ENCODE measurements at regions not wholly inside any gene's neighbourhood (a gene's known extent, or its start where the extent isn't known, plus 50 kb on each side); places are given as distances from the start of the nearest gene placed in this dataset.

DNA sequence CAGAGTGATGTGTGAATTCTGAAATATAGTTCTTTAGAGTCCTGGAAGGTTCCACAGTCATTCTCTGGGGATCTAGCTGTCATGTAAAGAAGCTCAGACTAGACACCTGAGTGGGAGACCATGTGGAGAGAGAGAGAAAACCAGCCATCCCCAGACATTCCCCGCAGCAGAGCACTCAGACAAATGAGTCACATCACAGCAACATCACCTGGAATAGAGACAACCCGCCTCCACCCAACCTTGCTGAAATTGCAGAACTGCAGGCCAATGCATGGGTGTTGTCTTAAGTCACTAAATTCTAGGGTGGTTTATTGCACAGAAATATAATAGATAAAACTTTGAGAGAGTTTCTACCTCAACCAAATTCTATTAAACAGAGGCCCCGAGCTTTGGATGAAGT, 392.0 kb upstream of the DYNLRB2 start:
- intact Hi-C loops (cut with DNase I) = no loop called here

DNA sequence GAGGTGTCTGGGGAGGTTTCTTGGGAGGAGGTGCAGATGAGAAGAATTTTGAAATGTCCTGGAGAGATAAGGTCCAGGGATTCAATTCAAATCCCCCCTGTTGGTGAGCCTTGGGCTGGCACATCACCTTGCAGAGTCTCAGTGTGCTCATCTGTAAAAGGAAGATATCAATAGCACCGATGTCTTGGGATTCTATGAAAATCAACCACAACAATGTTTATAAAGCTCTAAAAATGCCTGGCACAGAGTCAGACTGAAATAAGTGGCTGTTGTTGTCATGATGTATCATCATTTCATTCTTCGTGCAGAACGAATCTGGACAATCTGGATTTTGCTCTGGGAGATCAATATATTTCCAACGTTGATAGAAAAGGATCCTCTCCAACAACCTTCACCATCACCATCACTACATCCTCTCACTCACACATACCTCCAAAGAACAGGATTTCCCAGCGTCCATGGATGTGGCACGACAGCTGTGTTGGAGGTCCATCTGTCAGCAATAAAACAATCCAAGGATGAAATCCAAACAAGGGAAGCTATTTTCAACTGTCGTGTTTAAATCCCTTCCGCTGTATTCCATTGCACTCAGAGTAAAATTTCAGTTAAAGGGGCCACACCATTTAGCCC, 393.7 kb upstream of the DYNLRB2 start:
- DNase-seq (ENCODE audit: extremely low spot score) = no peak
- 34% methylated on average over 8 of the region's 8 CpGs for WGBS
- Histone ChIP-seq H3K36me3 (no peaks in the 10 kb centered on the region), H3K4me1 (peaks cover 0 to 6% (median 2%) of the 10 kb centered on the region in 4 donors), H3K27me3 (no peaks in the 10 kb centered on the region), H3K9me3 (peaks cover 0 to 7% (median 4%) of the 10 kb centered on the region in 4 donors), H3K27ac (replicated peaks in 1 of 4) (no peak overlapping the region), H3K4me3 (no peak overlapping the region)
- intact Hi-C loops (cut with DNase I) = no loop called here
- TF ChIP-seq EP300 (IDR thresholded peaks at IDR 0.05) (no peak), POLR2AphosphoS5 (IDR thresholded peaks at IDR 0.05) (no peak)
- TF ChIP-seq, protein P1, sequence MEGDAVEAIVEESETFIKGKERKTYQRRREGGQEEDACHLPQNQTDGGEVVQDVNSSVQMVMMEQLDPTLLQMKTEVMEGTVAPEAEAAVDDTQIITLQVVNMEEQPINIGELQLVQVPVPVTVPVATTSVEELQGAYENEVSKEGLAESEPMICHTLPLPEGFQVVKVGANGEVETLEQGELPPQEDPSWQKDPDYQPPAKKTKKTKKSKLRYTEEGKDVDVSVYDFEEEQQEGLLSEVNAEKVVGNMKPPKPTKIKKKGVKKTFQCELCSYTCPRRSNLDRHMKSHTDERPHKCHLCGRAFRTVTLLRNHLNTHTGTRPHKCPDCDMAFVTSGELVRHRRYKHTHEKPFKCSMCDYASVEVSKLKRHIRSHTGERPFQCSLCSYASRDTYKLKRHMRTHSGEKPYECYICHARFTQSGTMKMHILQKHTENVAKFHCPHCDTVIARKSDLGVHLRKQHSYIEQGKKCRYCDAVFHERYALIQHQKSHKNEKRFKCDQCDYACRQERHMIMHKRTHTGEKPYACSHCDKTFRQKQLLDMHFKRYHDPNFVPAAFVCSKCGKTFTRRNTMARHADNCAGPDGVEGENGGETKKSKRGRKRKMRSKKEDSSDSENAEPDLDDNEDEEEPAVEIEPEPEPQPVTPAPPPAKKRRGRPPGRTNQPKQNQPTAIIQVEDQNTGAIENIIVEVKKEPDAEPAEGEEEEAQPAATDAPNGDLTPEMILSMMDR (IDR thresholded peaks at IDR 0.05) = no peak

More for the DNA sequence above, 392.0 kb upstream of the DYNLRB2 start:
- peaks cover 0 to 6% (median 3%) of the 10 kb centered on the region in 4 donors for H3K4me1 ChIP-seq
- no peak overlapping the region for H3K27ac ChIP-seq (replicated peaks in 1 of 4)
- TF ChIP-seq POLR2A (IDR thresholded peaks at IDR 0.05; ENCODE audit: low read depth) = no peak
- TF ChIP-seq POLR2AphosphoS5 (IDR thresholded peaks at IDR 0.05) = no peak
- TF ChIP-seq EP300 (IDR thresholded peaks at IDR 0.05) = no peak
- TF ChIP-seq, protein P1 (IDR thresholded peaks at IDR 0.05) = no peak
- WGBS = 94% methylated on average over 3 of the region's 3 CpGs
- no peaks in the 10 kb centered on the region for H3K27me3 ChIP-seq
- no peak overlapping the region for H3K4me3 ChIP-seq
- no peak for DNase-seq (ENCODE audit: extremely low spot score)
- no peaks in the 10 kb centered on the region for H3K9me3 ChIP-seq
- no peaks in the 10 kb centered on the region for H3K36me3 ChIP-seq

GRCh38 chr16:80144191-80144590, 396.6 kb upstream of the DYNLRB2 start:
- no peak overlapping the region for H3K27ac ChIP-seq (replicated peaks in 1 of 4)
- intact Hi-C loops (cut with DNase I) = no loop called here
- no peak overlapping the region for H3K4me3 ChIP-seq
- no peaks in the 10 kb centered on the region for H3K4me1 ChIP-seq
- H3K36me3 ChIP-seq = no peaks in the 10 kb centered on the region
- H3K9me3 ChIP-seq = peaks cover 0 to 14% (median 9%) of the 10 kb centered on the region in 4 donors
- TF ChIP-seq EP300 (IDR thresholded peaks at IDR 0.05) (no peak), POLR2A (IDR thresholded peaks at IDR 0.05; ENCODE audit: low read depth) (no peak), POLR2AphosphoS5 (IDR thresholded peaks at IDR 0.05) (no peak)
- TF ChIP-seq, protein P1 (IDR thresholded peaks at IDR 0.05) = no peak
- no peaks in the 10 kb centered on the region for H3K27me3 ChIP-seq
- no peak for DNase-seq (ENCODE audit: extremely low spot score)

- TF ChIP-seq, protein P1 (IDR thresholded peaks at IDR 0.05) = no peak
- TF ChIP-seq POLR2A (IDR thresholded peaks at IDR 0.05; ENCODE audit: low read depth) (no peak), EP300 (IDR thresholded peaks at IDR 0.05) (no peak), POLR2AphosphoS5 (IDR thresholded peaks at IDR 0.05) (no peak)
- H3K27me3 ChIP-seq = no peaks in the 10 kb centered on the region
Observed at GRCh38 chr16:80142940-80143339, 397.9 kb upstream of the DYNLRB2 start.

GRCh38 chr16:80142281-80142680, 398.5 kb upstream of the DYNLRB2 start:
- Histone ChIP-seq H3K4me1 (no peaks in the 10 kb centered on the region), H3K4me3 (no peak overlapping the region), H3K27ac (replicated peaks in 1 of 4) (no peak overlapping the region), H3K36me3 (no peaks in the 10 kb centered on the region), H3K9me3 (peaks cover 0 to 14% (median 9%) of the 10 kb centered on the region in 4 donors), H3K27me3 (no peaks in the 10 kb centered on the region)
- DNase-seq (ENCODE audit: extremely low spot score) = no peak
- WGBS = 69% methylated on average over 6 of the region's 6 CpGs
- TF ChIP-seq EP300 (IDR thresholded peaks at IDR 0.05) = no peak
- TF ChIP-seq, protein P1 (IDR thresholded peaks at IDR 0.05) = no peak
- no peak for TF ChIP-seq POLR2A (IDR thresholded peaks at IDR 0.05; ENCODE audit: low read depth)
- no peak for TF ChIP-seq POLR2AphosphoS5 (IDR thresholded peaks at IDR 0.05)
- intact Hi-C loops (cut with DNase I) = no loop called here

More at GRCh38 chr16:80142940-80143339, 397.9 kb upstream of the DYNLRB2 start:
- intact Hi-C loops (cut with DNase I) = no loop called here
- Histone ChIP-seq H3K4me3 (no peak overlapping the region), H3K27ac (replicated peaks in 1 of 4) (no peak overlapping the region), H3K4me1 (no peaks in the 10 kb centered on the region), H3K36me3 (no peaks in the 10 kb centered on the region), H3K9me3 (peaks cover 0 to 14% (median 9%) of the 10 kb centered on the region in 4 donors)
- DNase-seq (ENCODE audit: extremely low spot score) = no peak

Data from esophagus muscularis mucosa (tissue), 4 donors.